GM19455 (cell line): ENCODE measurements at regions not wholly inside any gene's neighbourhood (a gene's known extent, or its start where the extent isn't known, plus 50 kb on each side); places are given as distances from the start of the nearest gene placed in this dataset.
"Not testable (repeated sequence)": the region's sequence is repeated elsewhere in the genome, so short reads cannot be mapped to it uniquely, and the experiment has no call there.

Experiments
- ATAC-seq: cut with Tn5 transposase; IDR thresholded peaks from one replicate; pipeline ENCODE4 v1.9.1; 2021; ENCODE audit not compliant: unreplicated experiment

GRCh38 chr20:1825938-1826445, 69.2 kb upstream of the SIRPA start:
- ATAC-seq, result no peak

DNA sequence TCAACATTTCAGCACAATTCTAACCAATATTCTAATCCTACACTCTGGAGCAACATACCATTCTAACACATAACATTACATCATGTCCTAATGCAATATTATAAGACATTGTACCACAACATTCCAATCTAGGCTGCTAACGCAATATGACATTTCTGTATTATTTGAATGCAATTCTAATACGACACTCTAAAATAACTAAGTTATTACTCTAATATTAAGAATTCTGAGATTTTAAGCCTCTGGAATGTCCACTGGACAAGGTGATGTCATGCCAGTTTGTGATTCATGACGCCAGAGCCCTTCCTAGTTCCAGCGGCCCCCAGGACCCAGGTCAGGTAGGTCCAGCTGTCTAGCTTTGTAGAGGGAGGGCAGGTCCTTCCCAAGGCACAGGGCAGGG, 69.7 kb upstream of the SIRPA start:
- ATAC-seq, result no peak

GRCh38 chr20:1824834-1825233, 70.4 kb upstream of the SIRPA start:
- ATAC-seq, result no peak

DNA sequence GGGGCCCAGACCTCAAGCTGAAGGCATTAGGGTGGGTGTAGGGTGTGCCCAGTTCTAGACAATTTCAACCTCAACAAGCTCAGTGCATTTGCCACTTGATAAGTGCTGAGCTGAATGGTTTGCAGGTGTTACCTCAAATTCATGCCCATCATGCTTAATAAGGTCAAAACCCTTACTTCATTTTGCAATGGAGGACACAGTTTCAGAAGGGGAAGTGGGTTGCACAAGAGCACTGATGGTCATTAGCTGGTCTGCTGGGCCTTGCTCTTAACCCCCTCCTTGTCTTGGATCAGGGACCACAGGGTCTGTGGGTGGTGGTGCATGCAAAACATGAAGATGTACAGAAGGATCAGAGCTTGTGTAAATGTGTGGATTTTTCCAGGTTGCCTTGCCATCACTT, 71.0 kb upstream of the SIRPA start:
- ATAC-seq, result no peak

- no peak for ATAC-seq
Observed at GRCh38 chr20:1823450-1823844, 71.8 kb upstream of the SIRPA start.

- no peak for ATAC-seq
Observed at GRCh38 chr20:1822564-1823449, 72.4 kb upstream of the SIRPA start.

- ATAC-seq, result no peak
Observed at GRCh38 chr20:1820138-1821079, 74.8 kb upstream of the SIRPA start.

GRCh38 chr20:1819311-1820137, 75.7 kb upstream of the SIRPA start:
- no peak for ATAC-seq

- ATAC-seq, result no peak
Observed at GRCh38 chr20:1818895-1819294, 76.3 kb upstream of the SIRPA start.

- no peak for ATAC-seq
Observed at GRCh38 chr20:1818247-1818840, 76.9 kb upstream of the SIRPA start.

GRCh38 chr20:1817577-1818211, 77.5 kb upstream of the SIRPA start:
- no peak for ATAC-seq

DNA sequence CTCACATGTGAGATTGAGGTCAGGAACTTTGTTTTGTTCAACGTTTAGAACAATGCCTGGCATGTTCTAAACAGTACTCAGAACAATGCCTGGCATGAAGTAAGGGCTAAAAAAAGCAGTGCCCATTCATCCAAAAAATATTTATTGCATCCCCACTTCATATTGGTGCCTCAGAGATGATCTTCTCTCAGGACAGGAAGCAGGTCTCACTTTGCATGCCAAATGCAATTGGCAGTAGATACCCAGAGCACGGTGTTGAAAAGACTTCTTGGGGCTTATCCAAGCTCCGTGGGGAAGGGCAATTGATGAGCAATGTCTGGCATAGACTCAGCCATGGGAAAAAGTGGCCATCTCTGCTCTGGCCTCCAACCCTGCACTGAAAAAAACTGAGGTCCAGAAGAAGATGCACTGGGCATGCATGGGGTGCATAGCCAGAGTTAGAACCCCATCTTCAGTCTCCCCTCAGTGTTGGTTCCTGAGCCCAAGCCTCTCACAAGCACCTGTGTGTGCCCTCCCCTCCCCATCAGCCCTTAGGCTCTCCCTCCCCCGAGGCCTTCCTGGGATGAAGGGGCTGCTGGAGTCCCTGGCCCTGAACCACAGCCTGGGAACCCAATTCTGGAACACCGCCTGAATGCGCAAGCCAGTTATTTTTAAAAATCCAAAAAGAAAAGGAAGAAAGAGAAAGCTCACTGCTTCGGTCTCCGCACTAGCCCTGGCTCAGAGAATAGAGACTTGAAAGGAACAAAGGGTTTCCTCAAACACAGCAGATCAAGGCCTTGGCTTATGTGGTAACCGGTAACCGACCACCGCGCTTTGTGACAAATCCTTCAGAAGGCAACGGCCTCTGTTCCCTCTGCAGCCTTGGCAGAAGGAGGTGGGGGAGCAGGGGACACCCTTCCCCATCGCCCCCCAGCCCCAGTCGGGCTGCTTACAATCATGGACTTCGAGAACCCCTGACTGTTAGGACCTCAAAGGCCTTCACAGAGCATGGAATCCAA, 78.5 kb upstream of the SIRPA start:
- ATAC-seq, result no peak

DNA sequence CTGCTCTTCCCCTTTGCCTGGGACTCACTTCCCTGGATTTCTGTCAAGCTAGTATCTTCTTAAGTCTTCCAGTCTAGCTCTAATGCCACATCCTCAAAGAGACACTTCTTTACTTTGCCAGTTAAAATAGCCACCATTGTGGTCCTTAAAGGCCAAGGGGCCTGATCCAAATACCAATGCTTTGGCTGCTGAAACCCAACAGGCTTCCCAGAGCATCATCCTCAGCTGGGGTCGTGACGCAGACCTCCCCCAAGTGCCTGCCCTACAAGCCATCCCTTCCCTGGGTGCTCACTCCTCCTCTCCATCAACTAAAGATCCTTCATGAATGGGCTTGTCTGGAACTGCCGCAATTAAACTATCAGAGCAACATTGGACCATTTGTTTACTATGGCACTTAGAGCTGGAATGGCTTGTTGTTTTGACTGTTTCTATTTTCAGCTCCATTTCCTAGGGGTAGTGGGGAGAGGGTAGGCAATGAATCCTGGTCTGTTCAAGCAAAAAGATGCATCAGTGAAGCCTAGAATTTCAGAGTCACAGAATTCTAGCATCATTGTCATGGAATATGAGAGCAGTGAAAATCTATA, 79.6 kb upstream of the SIRPA start:
- no peak for ATAC-seq

- not testable (repeated sequence) for ATAC-seq
Observed at GRCh38 chr20:1814861-1815260, 80.3 kb upstream of the SIRPA start.

DNA sequence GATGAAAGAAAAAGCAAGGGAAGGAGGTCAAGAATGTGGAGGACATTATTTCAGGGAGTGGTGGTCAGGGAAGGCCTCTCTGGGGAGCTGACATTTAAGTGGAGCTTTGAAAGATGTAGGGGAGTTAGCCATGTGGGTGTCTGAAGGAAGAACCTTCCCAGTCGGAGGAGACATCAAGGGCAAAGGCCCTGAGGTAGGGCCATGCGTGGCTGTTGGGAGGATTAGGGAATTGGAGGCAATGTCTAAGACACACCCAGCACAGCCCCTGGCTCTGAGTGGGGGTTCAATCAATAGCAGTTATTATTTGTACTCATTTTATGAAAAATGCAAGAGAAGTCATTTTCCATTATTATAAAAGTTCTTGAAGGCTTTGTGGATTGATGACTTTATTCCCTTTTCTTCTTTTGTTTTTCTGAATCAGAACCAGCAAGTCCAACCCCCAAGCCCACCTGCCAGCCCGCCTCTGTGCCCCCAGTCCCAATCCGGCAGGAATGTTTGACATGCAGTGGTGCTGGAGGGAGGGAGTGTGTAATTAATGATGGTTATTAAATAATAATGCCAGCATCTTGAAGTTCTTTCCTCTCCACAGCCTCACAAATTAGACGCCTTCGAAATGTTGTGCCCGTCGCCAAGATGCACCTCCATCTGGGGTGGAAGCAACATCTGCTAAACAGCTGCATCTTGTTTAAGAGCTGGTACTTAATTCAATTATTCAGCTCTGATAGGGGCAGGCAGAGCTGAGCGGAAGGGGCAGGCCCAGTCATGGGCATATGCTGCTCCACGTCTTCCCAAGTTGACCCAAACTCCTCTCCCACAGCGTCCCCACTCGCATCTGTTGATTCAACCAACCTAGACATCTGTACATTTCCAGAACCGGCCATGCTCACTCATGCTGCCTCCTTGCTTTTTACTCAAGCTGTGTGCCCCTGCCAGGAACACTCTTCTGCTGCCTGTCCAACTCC, 81.3 kb upstream of the SIRPA start:
- no peak for ATAC-seq

DNA sequence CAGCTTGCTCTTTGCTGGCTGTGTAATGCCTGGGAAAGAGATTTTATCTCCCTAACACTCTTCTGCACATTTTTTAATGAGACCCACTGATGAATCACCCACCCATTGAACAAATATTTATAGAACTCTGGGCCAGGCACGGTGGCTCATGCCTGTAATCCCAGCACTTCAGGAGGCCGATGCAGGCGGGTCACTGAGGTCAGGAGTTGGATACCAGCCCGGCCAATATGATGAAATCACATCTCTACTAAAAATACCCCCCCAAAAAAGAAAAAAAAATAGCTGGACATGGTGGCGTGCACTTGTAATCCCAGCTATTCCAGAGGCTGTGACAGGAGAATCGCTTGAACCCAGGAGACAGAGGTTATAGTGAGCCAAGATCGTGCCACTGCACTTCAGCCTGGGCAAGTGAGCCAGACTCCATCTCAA, 82.1 kb upstream of the SIRPA start:
- ATAC-seq, result no peak
